ENCODE measurements at regions not wholly inside any gene's neighbourhood (a gene's known extent, or its start where the extent isn't known, plus 50 kb on each side); places are given as distances from the start of the nearest gene placed in this dataset.

GRCh38 chr2:56450772-56451171 lies 267.0 kb downstream of the CCDC85A start:
- no peaks in the 10 kb centered on the region for H3K27me3 ChIP-seq (ENCODE audit: control insufficient read depth, insufficient read depth, low read length)
- no peaks in the 10 kb centered on the region for H3K9me3 ChIP-seq (ENCODE audit: control insufficient read depth, low read length)
- H3K79me2 ChIP-seq = no peaks in the 10 kb centered on the region
- no peak overlapping the region for H3K27ac ChIP-seq
- H3K4me2 ChIP-seq (ENCODE audit: low read length) = no peak overlapping the region
- H3K4me1 ChIP-seq = no peaks in the 10 kb centered on the region
- TF ChIP-seq CTCF (IDR thresholded peaks at IDR 0.05) = no peak
- H3K4me3 ChIP-seq (ENCODE audit: low read depth, low read length) = no peak overlapping the region
- H3K36me3 ChIP-seq (ENCODE audit: control insufficient read depth, insufficient read depth, low read length) = no peaks in the 10 kb centered on the region
- no peak overlapping the region for H3K9ac ChIP-seq
- H2AFZ ChIP-seq = no peak overlapping the region

- no peaks in the 10 kb centered on the region for H3K27me3 ChIP-seq (ENCODE audit: control insufficient read depth, insufficient read depth, low read length)
- H2AFZ ChIP-seq = no peak overlapping the region
- no peak overlapping the region for H3K27ac ChIP-seq
- no peaks in the 10 kb centered on the region for H3K4me1 ChIP-seq
- H3K9me3 ChIP-seq (ENCODE audit: control insufficient read depth, low read length) = no peaks in the 10 kb centered on the region
- H3K4me2 ChIP-seq (ENCODE audit: low read length) = no peak overlapping the region
- no peak overlapping the region for H3K4me3 ChIP-seq (ENCODE audit: low read depth, low read length)
- no peak for TF ChIP-seq CTCF (IDR thresholded peaks at IDR 0.05)
- H3K36me3 ChIP-seq (ENCODE audit: control insufficient read depth, insufficient read depth, low read length) = no peaks in the 10 kb centered on the region
- no peaks in the 10 kb centered on the region for H3K79me2 ChIP-seq
- no peak overlapping the region for H3K9ac ChIP-seq
These were observed 271.9 kb downstream of the CCDC85A start for GRCh38 chr2:56455642-56456041.

- Histone ChIP-seq H3K4me3 (ENCODE audit: low read depth, low read length) (no peak overlapping the region), H3K27ac (no peak overlapping the region), H3K9ac (no peak overlapping the region), H3K4me1 (no peaks in the 10 kb centered on the region), H3K4me2 (ENCODE audit: low read length) (no peak overlapping the region), H3K36me3 (ENCODE audit: control insufficient read depth, insufficient read depth, low read length) (no peaks in the 10 kb centered on the region), H2AFZ (no peak overlapping the region), H3K9me3 (ENCODE audit: control insufficient read depth, low read length) (no peaks in the 10 kb centered on the region), H3K27me3 (ENCODE audit: control insufficient read depth, insufficient read depth, low read length) (no peaks in the 10 kb centered on the region), H3K79me2 (no peaks in the 10 kb centered on the region)
- no peak for TF ChIP-seq CTCF (IDR thresholded peaks at IDR 0.05)
These were observed 273.0 kb downstream of the CCDC85A start for GRCh38 chr2:56456791-56457190.

- Histone ChIP-seq H3K9ac (no peak overlapping the region), H3K36me3 (ENCODE audit: control insufficient read depth, insufficient read depth, low read length) (no peaks in the 10 kb centered on the region), H3K4me1 (no peaks in the 10 kb centered on the region), H3K27ac (no peak overlapping the region), H3K4me3 (ENCODE audit: low read depth, low read length) (no peak overlapping the region), H3K4me2 (ENCODE audit: low read length) (no peak overlapping the region), H3K79me2 (no peaks in the 10 kb centered on the region), H3K27me3 (ENCODE audit: control insufficient read depth, insufficient read depth, low read length) (no peaks in the 10 kb centered on the region), H3K9me3 (ENCODE audit: control insufficient read depth, low read length) (no peaks in the 10 kb centered on the region), H2AFZ (no peak overlapping the region)
- no peak for TF ChIP-seq CTCF (IDR thresholded peaks at IDR 0.05)
These were observed 276.7 kb downstream of the CCDC85A start for GRCh38 chr2:56460508-56460907.

GRCh38 chr2:56464066-56464465 lies 280.3 kb downstream of the CCDC85A start:
- Histone ChIP-seq H3K4me1 (no peaks in the 10 kb centered on the region), H3K4me3 (ENCODE audit: low read depth, low read length) (no peak overlapping the region), H3K27me3 (ENCODE audit: control insufficient read depth, insufficient read depth, low read length) (no peaks in the 10 kb centered on the region), H3K9ac (no peak overlapping the region), H3K27ac (no peak overlapping the region), H3K9me3 (ENCODE audit: control insufficient read depth, low read length) (no peaks in the 10 kb centered on the region), H2AFZ (no peak overlapping the region), H3K79me2 (no peaks in the 10 kb centered on the region), H3K36me3 (ENCODE audit: control insufficient read depth, insufficient read depth, low read length) (no peaks in the 10 kb centered on the region), H3K4me2 (ENCODE audit: low read length) (no peak overlapping the region)
- TF ChIP-seq CTCF (IDR thresholded peaks at IDR 0.05) = no peak

All from parathyroid adenoma (tissue), 2 donors.